Stomach (tissue), 8 donors: ENCODE measurements at regions not wholly inside any gene's neighbourhood (a gene's known extent, or its start where the extent isn't known, plus 50 kb on each side); places are given as distances from the start of the nearest gene placed in this dataset.

Source experiments
- DNase-seq, 2 donors: peaks; one replicate each; pipeline versions ENCODE4 v3.0.0 to v3.0.0-alpha.2; 2013 to 2019
- H3K27ac ChIP-seq, 5 donors: fragments of 200-600 bp in 4 of 5; sonication (generic) in 4 of 5; one replicate each; pipeline ENCODE4 v1.5.1; 2013 to 2019; ENCODE audit warnings: mild to moderate bottlenecking in 1 of 5, moderate library complexity in 1 of 5
- H3K27me3 ChIP-seq, 3 donors: fragments of 200-600 bp; sonication (generic); one replicate each; pipeline ENCODE4 v1.5.1; 2017 to 2019; ENCODE audit warnings: mixed run types in 1 of 3
- H3K36me3 ChIP-seq, 4 donors: fragments of 200-600 bp; sonication (generic); 1 replicate in 3 of 4; 2 replicates in 1 of 4; pipeline ENCODE4 v1.5.1; 2016 to 2019
- H3K4me1 ChIP-seq, 4 donors: fragments of 200-600 bp; sonication (generic); one replicate each; pipeline ENCODE4 v1.5.1; 2016 to 2019
- H3K4me3 ChIP-seq, 4 donors: fragments of 200-600 bp; sonication (generic) in 3 of 4; one replicate each; pipeline ENCODE4 v1.5.1; 2016 to 2019; ENCODE audit warnings: mild to moderate bottlenecking in 1 of 4
- H3K9me3 ChIP-seq, 4 donors: fragments of 200-600 bp; sonication (generic); one replicate each; pipeline ENCODE4 v1.5.1; 2016 to 2019
- EP300 ChIP-seq: sonication (generic); formaldehyde crosslinking; IDR thresholded peaks from one replicate; pipeline ENCODE4 v1.6.1; 2017; ENCODE audit warnings: antibody characterized with exemption
- POLR2A ChIP-seq, 4 donors: fragments of 450-650 bp; IDR thresholded peaks; one replicate each; pipeline ENCODE4 v1.6.1; 2016; ENCODE audit warnings: antibody characterized with exemption in 4 of 4, control low read depth in 2 of 4, mild to moderate bottlenecking in 1 of 4, moderate library complexity in 1 of 4
- POLR2AphosphoS5 ChIP-seq, 3 donors: sonication (generic); formaldehyde crosslinking; IDR thresholded peaks; one replicate each; pipeline ENCODE4 v1.6.1; 2016; ENCODE audit warnings: antibody characterized with exemption in 3 of 3
- WGBS, 5 donors: extraction: QIAGEN DNeasy Blood & Tissue Kit in 3 of 5; methylation state at CpG; one replicate each; pipeline versions ENCODE4 v1.1.5 to v1.1.7; 2013 to 2018; 5-methylcytosine and 5-hydroxymethylcytosine counted together
- intact Hi-C: fragments of 100-400 bp; cut with DNase I; formaldehyde crosslinking; loops from one replicate; pipeline ENCODE4 v1.15.1; 2023; ENCODE audit warnings: low total_unique reads
- TF ChIP-seq, protein P1 (sequence below), 7 experiments: fragments of 450-650 bp in 4 of 7; fragments of 200-600 bp in 3 of 7; sonication (generic) in 3 of 7; IDR thresholded peaks; one replicate each; pipeline ENCODE4 v1.5.1; 2016 to 2019; ENCODE audit warnings: antibody characterized with exemption in 7 of 7, control low read depth in 2 of 7, mild to moderate bottlenecking in 1 of 7
- donor health status: healthy with polysubstance abuse.
- donor health status: Bipolar disorder and iron deficiency.
- donor health status: healthy.

DNA sequence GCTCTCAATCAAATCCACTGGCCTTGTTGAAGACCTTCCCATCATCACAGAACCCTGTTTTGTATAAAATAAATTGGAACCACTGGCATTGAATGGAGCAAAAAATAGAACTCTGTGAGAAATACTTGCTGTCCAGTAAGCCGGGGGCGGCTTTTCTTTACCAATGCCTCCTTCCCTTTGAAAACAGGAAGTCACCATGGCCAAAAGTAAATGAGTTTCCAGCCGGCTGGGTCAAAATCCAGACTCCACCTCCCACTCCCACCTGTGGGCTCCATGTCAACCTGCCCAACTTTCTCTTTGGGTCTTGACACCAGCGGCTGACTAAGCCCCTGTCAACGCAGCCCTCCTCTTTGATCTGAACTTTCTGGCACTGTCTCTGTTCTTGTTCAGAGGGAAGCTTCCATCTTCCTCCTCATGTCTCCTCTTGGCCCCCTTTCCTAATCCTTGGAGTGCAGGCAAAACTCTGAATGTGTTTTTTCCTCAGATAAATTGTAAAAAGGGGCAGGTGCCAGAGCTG, 95.2 kb downstream of the TFAP2C start:
- H3K4me3 ChIP-seq, result no peak overlapping the region
- no peak overlapping the region for H3K27ac ChIP-seq
- TF ChIP-seq POLR2AphosphoS5 (IDR thresholded peaks at IDR 0.05) (no peak), POLR2A (IDR thresholded peaks at IDR 0.05) (no peak), EP300 (no peak)
- TF ChIP-seq, protein P1, sequence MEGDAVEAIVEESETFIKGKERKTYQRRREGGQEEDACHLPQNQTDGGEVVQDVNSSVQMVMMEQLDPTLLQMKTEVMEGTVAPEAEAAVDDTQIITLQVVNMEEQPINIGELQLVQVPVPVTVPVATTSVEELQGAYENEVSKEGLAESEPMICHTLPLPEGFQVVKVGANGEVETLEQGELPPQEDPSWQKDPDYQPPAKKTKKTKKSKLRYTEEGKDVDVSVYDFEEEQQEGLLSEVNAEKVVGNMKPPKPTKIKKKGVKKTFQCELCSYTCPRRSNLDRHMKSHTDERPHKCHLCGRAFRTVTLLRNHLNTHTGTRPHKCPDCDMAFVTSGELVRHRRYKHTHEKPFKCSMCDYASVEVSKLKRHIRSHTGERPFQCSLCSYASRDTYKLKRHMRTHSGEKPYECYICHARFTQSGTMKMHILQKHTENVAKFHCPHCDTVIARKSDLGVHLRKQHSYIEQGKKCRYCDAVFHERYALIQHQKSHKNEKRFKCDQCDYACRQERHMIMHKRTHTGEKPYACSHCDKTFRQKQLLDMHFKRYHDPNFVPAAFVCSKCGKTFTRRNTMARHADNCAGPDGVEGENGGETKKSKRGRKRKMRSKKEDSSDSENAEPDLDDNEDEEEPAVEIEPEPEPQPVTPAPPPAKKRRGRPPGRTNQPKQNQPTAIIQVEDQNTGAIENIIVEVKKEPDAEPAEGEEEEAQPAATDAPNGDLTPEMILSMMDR (IDR thresholded peaks at IDR 0.05), result no peak
- intact Hi-C loops, result no loop called here
- H3K9me3 ChIP-seq, result no peaks in the 10 kb centered on the region
- peak in 1 of 2 donors; percentile 15 for DNase-seq
- H3K36me3 ChIP-seq, result no peaks in the 10 kb centered on the region
- H3K27me3 ChIP-seq, result peaks cover 0 to 9% (median 0%) of the 10 kb centered on the region in 3 donors
- whole genome bisulfite sequencing, 5 donors, result 44 to 64% (median 49%) methylated on average over 5 of the region's 5 CpGs
- no peaks in the 10 kb centered on the region for H3K4me1 ChIP-seq

DNA sequence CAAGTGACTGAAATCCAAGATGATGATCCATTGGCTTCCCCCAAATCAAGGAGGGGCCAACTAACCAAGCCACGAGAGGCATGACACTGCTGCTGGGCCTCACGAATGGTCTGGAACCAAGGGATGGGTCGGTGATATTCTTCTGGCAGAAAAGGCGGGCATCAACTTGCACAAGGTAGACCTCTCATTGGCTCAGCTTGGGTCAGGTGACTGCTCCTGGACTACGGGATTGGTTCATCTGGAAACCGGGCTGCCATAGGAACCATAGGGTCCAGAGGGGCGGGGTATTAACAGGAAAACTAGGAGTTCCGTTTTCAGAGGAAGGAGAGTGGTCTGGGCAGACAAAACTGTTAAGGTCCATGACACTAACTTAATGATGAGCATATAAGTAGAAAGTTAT, 100.9 kb downstream of the TFAP2C start:
- H3K9me3 ChIP-seq, result no peaks in the 10 kb centered on the region
- no peak for TF ChIP-seq EP300
- TF ChIP-seq POLR2A (IDR thresholded peaks at IDR 0.05), result no peak
- TF ChIP-seq, protein P1 (IDR thresholded peaks at IDR 0.05), result no peak
- no peak for TF ChIP-seq POLR2AphosphoS5 (IDR thresholded peaks at IDR 0.05)
- peaks cover 0 to 22% (median 4%) of the 10 kb centered on the region in 3 donors for H3K27me3 ChIP-seq
- H3K27ac ChIP-seq, result no peak overlapping the region
- intact Hi-C loops, result no loop called here
- no peak for DNase-seq
- H3K4me3 ChIP-seq, result no peak overlapping the region
- peaks cover 0 to 1% (median 0%) of the 10 kb centered on the region in 4 donors for H3K4me1 ChIP-seq
- WGBS, 5 donors, result 82 to 91% (median 88%) methylated on average over 8 of the region's 8 CpGs
- H3K36me3 ChIP-seq, result no peaks in the 10 kb centered on the region

DNA sequence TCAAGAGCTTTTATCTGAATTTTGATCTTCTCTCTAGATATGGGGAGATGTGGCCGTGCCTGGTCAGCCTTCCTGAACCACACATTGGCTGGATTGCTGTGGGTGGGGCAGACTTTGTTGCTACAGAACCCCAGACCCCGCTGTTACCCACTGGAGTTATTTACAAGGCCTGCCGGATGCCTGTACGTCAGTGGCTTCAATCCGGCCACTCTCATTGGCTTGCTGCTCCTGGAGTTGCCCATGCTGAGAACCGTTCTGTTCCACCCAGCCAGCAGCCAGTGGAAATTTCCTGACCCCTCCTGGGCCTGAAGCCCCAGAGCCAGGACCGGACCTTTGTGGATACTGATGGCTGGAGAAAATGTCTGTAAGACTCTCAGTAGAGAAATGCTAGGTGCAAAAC, 101.9 kb downstream of the TFAP2C start:
- intact Hi-C loops, result no loop called here
- peaks cover 0 to 7% (median 0%) of the 10 kb centered on the region in 4 donors for H3K4me1 ChIP-seq
- 51 to 72% (median 56%) methylated on average over 7 of the region's 7 CpGs for WGBS, 5 donors
- H3K27me3 ChIP-seq, result peaks cover 0 to 24% (median 10%) of the 10 kb centered on the region in 3 donors
- no peaks in the 10 kb centered on the region for H3K9me3 ChIP-seq
- no peaks in the 10 kb centered on the region for H3K36me3 ChIP-seq
- DNase-seq, result no peak
- H3K4me3 ChIP-seq, result no peak overlapping the region
- TF ChIP-seq POLR2AphosphoS5 (IDR thresholded peaks at IDR 0.05) (no peak), EP300 (no peak), POLR2A (IDR thresholded peaks at IDR 0.05) (no peak)
- TF ChIP-seq, protein P1 (IDR thresholded peaks at IDR 0.05), result no peak
- H3K27ac ChIP-seq, result no peak overlapping the region

DNA sequence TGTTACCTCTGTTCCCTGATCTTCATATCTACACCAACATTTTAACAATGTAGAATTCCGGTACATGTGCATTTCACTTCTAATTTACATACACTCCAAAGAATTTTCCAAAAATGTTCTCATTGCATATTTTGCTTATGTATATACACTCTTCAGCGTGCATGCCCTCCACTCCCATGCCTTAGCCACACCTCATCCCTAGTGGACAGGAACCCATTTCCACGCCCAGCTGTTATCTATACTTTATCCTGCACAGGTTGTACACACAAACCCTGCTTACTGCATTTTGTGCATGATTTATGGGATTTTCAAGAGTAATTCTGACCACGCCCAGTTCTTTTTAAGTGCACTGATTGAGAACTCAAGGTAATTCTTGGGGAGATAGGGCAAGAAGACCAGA, 102.4 kb downstream of the TFAP2C start:
- DNase-seq, result no peak
- intact Hi-C loops, result no loop called here
- H3K4me1 ChIP-seq, result peaks cover 0 to 7% (median 0%) of the 10 kb centered on the region in 4 donors
- TF ChIP-seq, protein P1 (IDR thresholded peaks at IDR 0.05), result no peak
- TF ChIP-seq POLR2AphosphoS5 (IDR thresholded peaks at IDR 0.05), result no peak
- TF ChIP-seq EP300, result no peak
- no peak for TF ChIP-seq POLR2A (IDR thresholded peaks at IDR 0.05)
- no peak overlapping the region for H3K27ac ChIP-seq
- no peaks in the 10 kb centered on the region for H3K36me3 ChIP-seq
- no peaks in the 10 kb centered on the region for H3K9me3 ChIP-seq
- H3K4me3 ChIP-seq, result no peak overlapping the region
- H3K27me3 ChIP-seq, result peaks cover 0 to 29% (median 15%) of the 10 kb centered on the region in 3 donors
- WGBS, 5 donors, result 40 to 76% (median 49%) methylated on average over 4 of the region's 4 CpGs
